Choroid plexus epithelial cell (primary cell): ENCODE measurements at regions not wholly inside any gene's neighbourhood (a gene's known extent, or its start where the extent isn't known, plus 50 kb on each side); places are given as distances from the start of the nearest gene placed in this dataset.

ENCODE experiments used
- DNase-seq: peaks from one replicate; pipeline ENCODE4 v3.0.0-alpha.2; 2010; ENCODE audit warnings: low read depth
- H3K4me3 ChIP-seq: 2 replicates; pipeline ENCODE4 v1.5.1; 2011; ENCODE audit warnings: low read depth, mild to moderate bottlenecking, control low read depth, low read length, moderate library complexity
- CTCF ChIP-seq: conservative IDR thresholded peaks from 2 replicates; pipeline ENCODE4 v1.5.1; 2011; ENCODE audit warnings: low read depth, mild to moderate bottlenecking, control low read depth, inconsistent platforms, low read length, moderate library complexity

- TF ChIP-seq CTCF = no peak
- no peak for DNase-seq
Measured at GRCh38 chr4:125801373-125801772, 486.6 kb downstream of the FAT4 start.

GRCh38 chr4:125801924-125802323, 487.2 kb downstream of the FAT4 start:
- no peak for TF ChIP-seq CTCF
- no peak overlapping the region for H3K4me3 ChIP-seq

More at GRCh38 chr4:125801373-125801772, 486.6 kb downstream of the FAT4 start:
- no peak overlapping the region for H3K4me3 ChIP-seq

GRCh38 chr4:125808022-125808421, 493.3 kb downstream of the FAT4 start:
- TF ChIP-seq CTCF = no peak
- no peak for DNase-seq
- no peak overlapping the region for H3K4me3 ChIP-seq

More at GRCh38 chr4:125801924-125802323, 487.2 kb downstream of the FAT4 start:
- DNase-seq = no peak

- no peak overlapping the region for H3K4me3 ChIP-seq
- TF ChIP-seq CTCF = no peak
- no peak for DNase-seq
Measured at GRCh38 chr4:125808570-125808969, 493.8 kb downstream of the FAT4 start.

- no peak overlapping the region for H3K4me3 ChIP-seq
- no peak for TF ChIP-seq CTCF
- DNase-seq = no peak
Measured at GRCh38 chr4:125811892-125812291, 497.1 kb downstream of the FAT4 start.

- H3K4me3 ChIP-seq = no peak overlapping the region
- TF ChIP-seq CTCF = no peak
- DNase-seq = no peak
Measured at GRCh38 chr4:125826801-125827695, 512.3 kb downstream of the FAT4 start.

GRCh38 chr4:125827696-125828052, 512.9 kb downstream of the FAT4 start:
- no peak overlapping the region for H3K4me3 ChIP-seq
- DNase-seq = no peak
- no peak for TF ChIP-seq CTCF
